ENCODE measurements at regions not wholly inside any gene's neighbourhood (a gene's known extent, or its start where the extent isn't known, plus 50 kb on each side); places are given as distances from the start of the nearest gene placed in this dataset.
"Not testable (repeated sequence)": the region's sequence is repeated elsewhere in the genome, so short reads cannot be mapped to it uniquely, and the experiment has no call there.

DNA sequence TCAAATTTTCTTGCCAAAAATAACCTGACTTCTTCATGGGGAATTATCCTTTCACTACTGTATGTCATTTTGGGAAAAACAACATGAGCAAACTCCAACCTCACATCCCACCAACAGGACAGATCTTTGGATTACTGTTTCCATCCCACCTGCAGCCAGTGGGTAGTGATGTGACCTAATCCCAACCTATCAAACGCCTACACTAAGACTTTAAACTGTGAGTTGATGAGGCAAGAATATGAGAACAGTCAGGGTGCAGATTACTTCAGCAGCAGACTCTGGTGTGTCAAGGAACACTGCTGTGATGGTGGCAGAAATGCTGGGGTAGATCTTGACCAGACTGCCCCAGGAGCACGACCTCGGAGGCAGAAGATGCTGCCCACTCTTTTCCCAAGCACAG lies 293.2 kb downstream of the DUSP6 start (continued):
- TF ChIP-seq TCF12 (IDR thresholded peaks at IDR 0.05) (no peak), GABPA (IDR thresholded peaks at IDR 0.05; ENCODE audit: low read depth) (no peak), FOXJ3 (CRISPR knock-in tag; IDR thresholded peaks at IDR 0.05) (no peak), MXI1 (IDR thresholded peaks at IDR 0.05; ENCODE audit: low read depth, low read length) (no peak), TAF1 (IDR thresholded peaks at IDR 0.05; ENCODE audit: borderline replicate concordance, low read depth, low read length) (no peak)
- TF ChIP-seq, protein P1, sequence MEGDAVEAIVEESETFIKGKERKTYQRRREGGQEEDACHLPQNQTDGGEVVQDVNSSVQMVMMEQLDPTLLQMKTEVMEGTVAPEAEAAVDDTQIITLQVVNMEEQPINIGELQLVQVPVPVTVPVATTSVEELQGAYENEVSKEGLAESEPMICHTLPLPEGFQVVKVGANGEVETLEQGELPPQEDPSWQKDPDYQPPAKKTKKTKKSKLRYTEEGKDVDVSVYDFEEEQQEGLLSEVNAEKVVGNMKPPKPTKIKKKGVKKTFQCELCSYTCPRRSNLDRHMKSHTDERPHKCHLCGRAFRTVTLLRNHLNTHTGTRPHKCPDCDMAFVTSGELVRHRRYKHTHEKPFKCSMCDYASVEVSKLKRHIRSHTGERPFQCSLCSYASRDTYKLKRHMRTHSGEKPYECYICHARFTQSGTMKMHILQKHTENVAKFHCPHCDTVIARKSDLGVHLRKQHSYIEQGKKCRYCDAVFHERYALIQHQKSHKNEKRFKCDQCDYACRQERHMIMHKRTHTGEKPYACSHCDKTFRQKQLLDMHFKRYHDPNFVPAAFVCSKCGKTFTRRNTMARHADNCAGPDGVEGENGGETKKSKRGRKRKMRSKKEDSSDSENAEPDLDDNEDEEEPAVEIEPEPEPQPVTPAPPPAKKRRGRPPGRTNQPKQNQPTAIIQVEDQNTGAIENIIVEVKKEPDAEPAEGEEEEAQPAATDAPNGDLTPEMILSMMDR (IDR thresholded peaks at IDR 0.05): no peak

DNA sequence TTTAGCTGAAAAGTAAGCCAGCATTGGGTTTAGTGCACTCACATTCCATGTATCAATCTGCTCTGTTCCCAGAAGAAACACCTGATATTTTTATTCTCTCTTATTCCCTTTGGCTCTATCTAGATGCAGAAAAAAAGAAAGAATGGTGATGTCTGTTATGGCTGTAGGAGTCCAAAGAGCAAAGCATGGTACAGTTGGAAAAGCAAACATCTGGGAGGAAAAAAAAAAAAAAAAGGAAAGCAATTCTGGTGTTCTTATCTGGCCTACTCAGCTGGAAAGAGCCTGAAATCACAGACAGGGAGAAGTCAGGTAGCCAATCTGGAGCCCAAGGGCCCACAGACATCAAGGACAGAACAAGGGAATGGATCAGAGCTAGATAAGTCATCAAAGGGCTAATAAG lies 293.9 kb downstream of the DUSP6 start:
- Histone ChIP-seq H3K79me2 (ENCODE audit: insufficient read depth) (no peaks in the 10 kb centered on the region), H3K9me3 (no peaks in the 10 kb centered on the region), H3F3A (replicated peaks; ENCODE audit: insufficient read depth) (no peaks in the 10 kb centered on the region), H3K4me3 (ENCODE audit: low read depth in 2 of 2, low read length in 1 of 2) (no peak overlapping the region), H3K9me2 (no peaks in the 10 kb centered on the region), H3K27ac (ENCODE audit: low read depth in 2 of 2, low read length in 1 of 2) (no peak overlapping the region), H3K27me3 (ENCODE audit: insufficient read depth) (no peaks in the 10 kb centered on the region), H3K4me2 (no peak overlapping the region), H4K20me1 (ENCODE audit: insufficient read depth) (no peaks in the 10 kb centered on the region), H3K4me1 (ENCODE audit: control insufficient read depth in 1 of 2, insufficient read depth in 2 of 2, low read depth in 1 of 2, low read length in 1 of 2) (peaks cover 0 to 3% of the 10 kb centered on the region in 2 experiments; a peak in 2 of 4 replicates), H3K9ac (no peak overlapping the region), H2AFZ (ENCODE audit: low read depth) (no peak overlapping the region), H3K36me3 (replicated peaks in 1 of 2; ENCODE audit: control insufficient read depth in 1 of 2, insufficient read depth in 2 of 2, low read length in 1 of 2) (no peaks in the 10 kb centered on the region)
- DNase-seq: no peak
- CTCF ChIA-PET: interaction anchor here (0.9 kb wide), 1 partner anchor 39 kb away, joined by 4 read pairs; no protein-coding TSS in a partner anchor
- TF ChIP-seq, protein P2, sequence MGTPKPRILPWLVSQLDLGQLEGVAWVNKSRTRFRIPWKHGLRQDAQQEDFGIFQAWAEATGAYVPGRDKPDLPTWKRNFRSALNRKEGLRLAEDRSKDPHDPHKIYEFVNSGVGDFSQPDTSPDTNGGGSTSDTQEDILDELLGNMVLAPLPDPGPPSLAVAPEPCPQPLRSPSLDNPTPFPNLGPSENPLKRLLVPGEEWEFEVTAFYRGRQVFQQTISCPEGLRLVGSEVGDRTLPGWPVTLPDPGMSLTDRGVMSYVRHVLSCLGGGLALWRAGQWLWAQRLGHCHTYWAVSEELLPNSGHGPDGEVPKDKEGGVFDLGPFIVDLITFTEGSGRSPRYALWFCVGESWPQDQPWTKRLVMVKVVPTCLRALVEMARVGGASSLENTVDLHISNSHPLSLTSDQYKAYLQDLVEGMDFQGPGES (IDR thresholded peaks at IDR 0.05; ENCODE audit: low read depth, low read length): no peak
- TF ChIP-seq JUND (IDR thresholded peaks at IDR 0.05): no peak
- TF ChIP-seq TCF12 (IDR thresholded peaks at IDR 0.05): no peak
- TF ChIP-seq RAD21 (IDR thresholded peaks at IDR 0.05; ENCODE audit: low read length): no peak
- TF ChIP-seq, protein P3, sequence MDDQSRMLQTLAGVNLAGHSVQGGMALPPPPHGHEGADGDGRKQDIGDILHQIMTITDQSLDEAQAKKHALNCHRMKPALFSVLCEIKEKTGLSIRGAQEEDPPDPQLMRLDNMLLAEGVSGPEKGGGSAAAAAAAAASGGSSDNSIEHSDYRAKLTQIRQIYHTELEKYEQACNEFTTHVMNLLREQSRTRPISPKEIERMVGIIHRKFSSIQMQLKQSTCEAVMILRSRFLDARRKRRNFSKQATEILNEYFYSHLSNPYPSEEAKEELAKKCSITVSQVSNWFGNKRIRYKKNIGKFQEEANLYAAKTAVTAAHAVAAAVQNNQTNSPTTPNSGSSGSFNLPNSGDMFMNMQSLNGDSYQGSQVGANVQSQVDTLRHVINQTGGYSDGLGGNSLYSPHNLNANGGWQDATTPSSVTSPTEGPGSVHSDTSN (IDR thresholded peaks at IDR 0.05): no peak
- no peak for TF ChIP-seq NRF1 (IDR thresholded peaks at IDR 0.05; ENCODE audit: low read depth, low read length)
- no peak for TF ChIP-seq GABPA (IDR thresholded peaks at IDR 0.05; ENCODE audit: low read depth)
- no peak for TF ChIP-seq ELF1 (IDR thresholded peaks at IDR 0.05)
- no peak for TF ChIP-seq TEAD4 (IDR thresholded peaks at IDR 0.05; ENCODE audit: borderline replicate concordance, insufficient read depth)
- TF ChIP-seq, protein P4, sequence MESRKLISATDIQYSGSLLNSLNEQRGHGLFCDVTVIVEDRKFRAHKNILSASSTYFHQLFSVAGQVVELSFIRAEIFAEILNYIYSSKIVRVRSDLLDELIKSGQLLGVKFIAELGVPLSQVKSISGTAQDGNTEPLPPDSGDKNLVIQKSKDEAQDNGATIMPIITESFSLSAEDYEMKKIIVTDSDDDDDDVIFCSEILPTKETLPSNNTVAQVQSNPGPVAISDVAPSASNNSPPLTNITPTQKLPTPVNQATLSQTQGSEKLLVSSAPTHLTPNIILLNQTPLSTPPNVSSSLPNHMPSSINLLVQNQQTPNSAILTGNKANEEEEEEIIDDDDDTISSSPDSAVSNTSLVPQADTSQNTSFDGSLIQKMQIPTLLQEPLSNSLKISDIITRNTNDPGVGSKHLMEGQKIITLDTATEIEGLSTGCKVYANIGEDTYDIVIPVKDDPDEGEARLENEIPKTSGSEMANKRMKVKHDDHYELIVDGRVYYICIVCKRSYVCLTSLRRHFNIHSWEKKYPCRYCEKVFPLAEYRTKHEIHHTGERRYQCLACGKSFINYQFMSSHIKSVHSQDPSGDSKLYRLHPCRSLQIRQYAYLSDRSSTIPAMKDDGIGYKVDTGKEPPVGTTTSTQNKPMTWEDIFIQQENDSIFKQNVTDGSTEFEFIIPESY (IDR thresholded peaks at IDR 0.05; ENCODE audit: borderline replicate concordance, low read depth): no peak
- TF ChIP-seq, protein P5, sequence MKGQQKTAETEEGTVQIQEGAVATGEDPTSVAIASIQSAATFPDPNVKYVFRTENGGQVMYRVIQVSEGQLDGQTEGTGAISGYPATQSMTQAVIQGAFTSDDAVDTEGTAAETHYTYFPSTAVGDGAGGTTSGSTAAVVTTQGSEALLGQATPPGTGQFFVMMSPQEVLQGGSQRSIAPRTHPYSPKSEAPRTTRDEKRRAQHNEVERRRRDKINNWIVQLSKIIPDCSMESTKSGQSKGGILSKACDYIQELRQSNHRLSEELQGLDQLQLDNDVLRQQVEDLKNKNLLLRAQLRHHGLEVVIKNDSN (IDR thresholded peaks at IDR 0.05; ENCODE audit: borderline replicate concordance, low read depth): no peak
- TF ChIP-seq CHD2 (IDR thresholded peaks at IDR 0.05; ENCODE audit: low read length, partially characterized antibody): no peak
- TF ChIP-seq RXRA (IDR thresholded peaks at IDR 0.05; ENCODE audit: borderline replicate concordance, low read depth): no peak
- TF ChIP-seq POLR2AphosphoS5 (IDR thresholded peaks at IDR 0.05; ENCODE audit: low read depth, low read length): no peak
- TF ChIP-seq GATA2 (CRISPR knock-in tag; IDR thresholded peaks at IDR 0.05): no peak
- TF ChIP-seq FOSL2 (IDR thresholded peaks at IDR 0.05; ENCODE audit: borderline replicate concordance, low read depth): no peak
- no peak for TF ChIP-seq SMC3 (IDR thresholded peaks at IDR 0.05; ENCODE audit: low read depth, low read length)
- POLR2A ChIA-PET: no interaction called here

DNA sequence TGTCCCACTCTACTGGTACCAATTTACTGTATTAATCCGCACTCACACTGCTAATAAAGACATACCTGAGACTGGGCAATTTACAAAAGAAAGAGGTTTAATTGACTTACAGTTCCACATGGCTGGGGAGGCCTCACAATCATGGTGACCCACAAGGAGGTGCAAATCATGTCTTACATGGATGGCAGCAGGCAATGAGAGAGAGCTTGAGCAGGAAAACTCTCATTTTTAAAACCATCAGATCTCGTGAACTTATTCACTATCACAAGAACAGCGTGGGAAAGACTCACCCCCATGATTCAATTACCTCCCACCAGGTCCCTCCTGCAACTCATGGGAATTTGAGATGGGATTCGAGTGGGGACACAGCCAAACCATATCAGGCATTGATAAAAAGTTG lies 298.5 kb downstream of the DUSP6 start:
- POLR2A ChIA-PET; H3K79me2 ChIP-seq (ENCODE audit: insufficient read depth); H3F3A ChIP-seq (replicated peaks; ENCODE audit: insufficient read depth); H3K4me3 ChIP-seq (ENCODE audit: low read depth in 2 of 2, low read length in 1 of 2); H3K9ac ChIP-seq; H3K9me3 ChIP-seq; H3K4me1 ChIP-seq (ENCODE audit: control insufficient read depth in 1 of 2, insufficient read depth in 2 of 2, low read depth in 1 of 2, low read length in 1 of 2); H3K36me3 ChIP-seq (replicated peaks in 1 of 2; ENCODE audit: control insufficient read depth in 1 of 2, insufficient read depth in 2 of 2, low read length in 1 of 2); H2AFZ ChIP-seq (ENCODE audit: low read depth); H3K27me3 ChIP-seq (ENCODE audit: insufficient read depth); DNase-seq; H3K9me2 ChIP-seq; H4K20me1 ChIP-seq (ENCODE audit: insufficient read depth); H3K27ac ChIP-seq (ENCODE audit: low read depth in 2 of 2, low read length in 1 of 2); H3K4me2 ChIP-seq: not testable (repeated sequence)
- 69% methylated on average over 4 of the region's 4 CpGs for WGBS (ENCODE audit: low lambda C conversion rate)
- CTCF ChIA-PET: interaction anchor here (1.0 to 1.3 kb wide), 3 partner anchors 13 to 262 kb away, joined by 3 to 4 read pairs (median 3); no protein-coding TSS in a partner anchor
